Right cardiac atrium (tissue), 5 donors: ENCODE measurements at regions not wholly inside any gene's neighbourhood (a gene's known extent, or its start where the extent isn't known, plus 50 kb on each side); places are given as distances from the start of the nearest gene placed in this dataset.
"Not testable (repeated sequence)": the region's sequence is repeated elsewhere in the genome, so short reads cannot be mapped to it uniquely, and the experiment has no call there.

Experiments
- ATAC-seq, 2 donors: fragments of 200-7000 bp; cut with Tn5 transposase; one replicate each; pipeline versions ENCODE4 v1.8.0 to v1.9.1; 2020; ENCODE audit warnings: moderate library complexity in 2 of 2, mild to moderate bottlenecking in 1 of 2
- DNase-seq, 3 donors: peaks; one replicate each; pipeline ENCODE4 v3.0.0-alpha.2; 2020
- H3K27ac ChIP-seq: one replicate; pipeline ENCODE4 v1.5.1; 2013; ENCODE audit warnings: mild to moderate bottlenecking, low read length, control low read depth, moderate library complexity
- H3K27me3 ChIP-seq: one replicate; pipeline ENCODE4 v1.6.1; 2013; ENCODE audit not compliant: control insufficient read depth, insufficient read depth
- H3K4me1 ChIP-seq: one replicate; pipeline ENCODE4 v1.6.1; 2013; ENCODE audit warnings: low read length; ENCODE audit not compliant: control insufficient read depth, insufficient read depth
- H3K4me3 ChIP-seq: one replicate; pipeline ENCODE4 v1.5.1; 2013; ENCODE audit warnings: low read length, control low read depth
- H3K9me3 ChIP-seq: one replicate; pipeline ENCODE4 v1.6.1; 2013; ENCODE audit warnings: low read length; ENCODE audit not compliant: control insufficient read depth
- WGBS: extraction: QIAGEN DNeasy Blood & Tissue Kit; methylation state at CpG from one replicate; pipeline ENCODE4 v1.1.7; 2013; 5-methylcytosine and 5-hydroxymethylcytosine counted together
- intact Hi-C, 4 donors: fragments of 100-400 bp; cut with DNase I; formaldehyde crosslinking; loops; one replicate each; pipeline versions ENCODE4 v1.11.0 to v1.14.0; 2022 to 2023
- donor health status: healthy with polysubstance abuse.
- donor health status: DM: no; HTN: yes; CAD: no.
- donor health status: DM: no; HTN: no; CAD: no.
- donor health status: DM: no; HTN: yes; CAD: no; lungs with severe emphysema.
- donor health status: DM: yes; HTN: yes; CAD: no.

DNA sequence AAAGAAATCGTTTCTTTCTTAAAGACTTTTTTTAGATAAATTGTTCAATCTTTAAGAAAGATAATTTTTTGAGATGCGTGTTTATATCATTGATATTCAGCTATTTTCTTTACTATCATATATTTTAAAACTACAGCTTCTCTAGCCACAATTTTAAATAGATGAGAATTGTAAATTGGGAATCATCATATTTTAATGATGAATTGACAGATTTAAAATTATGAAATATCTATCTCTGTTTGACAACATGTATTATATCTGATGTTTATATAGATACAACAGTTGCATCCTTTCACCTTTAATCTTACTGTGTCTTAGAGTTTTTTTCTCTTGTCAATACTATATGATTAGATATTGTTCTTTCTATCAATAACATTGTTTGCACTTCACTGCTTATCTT is 762.3 kb upstream of the GJE1 start:
- no peaks in the 10 kb centered on the region for H3K27me3 ChIP-seq
- H3K4me1 ChIP-seq, result no peaks in the 10 kb centered on the region
- no peaks in the 10 kb centered on the region for H3K9me3 ChIP-seq
- DNase-seq (no peak), ATAC-seq (no peak)
- whole genome bisulfite sequencing, result 90% methylated on average over 2 of the region's 2 CpGs
- intact Hi-C loops, result no loop called here
- H3K4me3 ChIP-seq, result no peak overlapping the region
- H3K27ac ChIP-seq, result no peak overlapping the region

DNA sequence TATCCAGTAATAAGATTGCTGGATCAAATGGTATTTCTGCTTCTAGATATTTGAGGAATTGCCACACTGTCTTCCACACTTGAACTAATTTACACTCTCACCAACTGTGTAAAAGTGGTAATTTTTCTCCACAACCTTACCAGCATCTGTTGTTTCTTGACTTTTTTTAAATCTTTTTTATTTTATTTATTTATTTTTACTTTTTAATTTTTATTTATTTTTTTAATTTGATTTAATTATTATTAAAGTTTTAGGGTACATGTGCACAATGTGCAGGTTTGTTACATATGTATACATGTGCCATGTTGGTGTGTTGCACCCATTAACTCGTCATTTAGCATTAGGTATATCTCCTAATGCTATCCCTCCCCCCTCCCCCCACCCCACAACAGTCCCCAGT is 765.9 kb upstream of the GJE1 start:
- H3K4me1 ChIP-seq, H3K27ac ChIP-seq, ATAC-seq, H3K9me3 ChIP-seq, H3K27me3 ChIP-seq, intact Hi-C loops, DNase-seq, H3K4me3 ChIP-seq: not testable (repeated sequence)
- WGBS, result 90% methylated on average over 1 of the region's 1 CpG

DNA sequence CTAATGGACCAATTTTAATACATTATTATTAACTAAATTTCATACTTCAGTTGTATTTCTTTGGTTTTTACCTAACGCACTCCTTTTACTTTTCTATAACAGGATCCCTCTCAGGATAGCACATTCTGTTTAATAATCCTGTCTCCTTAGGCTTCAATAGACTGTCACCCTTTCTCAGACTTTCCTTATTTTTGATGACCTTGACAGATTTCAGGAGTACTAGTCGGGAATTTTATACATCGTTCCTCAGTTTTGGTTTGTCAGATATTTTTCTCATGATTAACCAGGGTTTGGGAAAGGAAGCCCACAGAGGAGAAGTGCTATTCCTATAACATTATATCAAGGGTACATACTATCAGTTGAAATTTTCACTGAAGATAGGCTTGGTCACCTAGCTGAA is 768.0 kb upstream of the GJE1 start:
- Histone ChIP-seq H3K4me1 (no peaks in the 10 kb centered on the region), H3K27me3 (no peaks in the 10 kb centered on the region), H3K9me3 (no peaks in the 10 kb centered on the region), H3K4me3 (no peak overlapping the region), H3K27ac (no peak overlapping the region)
- no peak for ATAC-seq
- 92% methylated on average over 3 of the region's 3 CpGs for WGBS
- intact Hi-C loops, result no loop called here
- DNase-seq, result no peak

DNA sequence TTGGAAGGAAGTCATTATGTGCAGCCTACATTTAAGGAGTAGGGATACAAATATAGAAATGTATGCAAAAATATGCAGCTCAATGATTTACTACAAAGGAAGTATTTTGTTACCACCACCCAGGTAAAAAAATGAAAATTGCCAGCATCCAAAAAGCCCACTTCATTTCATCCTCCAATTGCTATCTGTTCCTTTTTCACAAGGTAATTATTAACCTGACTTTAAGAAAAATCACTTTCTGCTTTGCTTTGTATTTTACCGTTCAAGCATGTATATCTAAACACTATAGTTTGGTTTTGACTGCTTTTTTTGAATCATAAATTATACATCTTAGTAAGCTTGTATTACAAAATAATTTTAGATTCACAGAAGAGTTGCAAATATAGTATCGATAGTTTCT is 768.5 kb upstream of the GJE1 start:
- DNase-seq, result no peak
- H3K4me1 ChIP-seq, result no peaks in the 10 kb centered on the region
- no peaks in the 10 kb centered on the region for H3K9me3 ChIP-seq
- H3K27me3 ChIP-seq, result no peaks in the 10 kb centered on the region
- WGBS, result 95% methylated on average over 2 of the region's 2 CpGs
- no peak overlapping the region for H3K4me3 ChIP-seq
- intact Hi-C loops, result no loop called here
- ATAC-seq, result no peak
- H3K27ac ChIP-seq, result no peak overlapping the region

DNA sequence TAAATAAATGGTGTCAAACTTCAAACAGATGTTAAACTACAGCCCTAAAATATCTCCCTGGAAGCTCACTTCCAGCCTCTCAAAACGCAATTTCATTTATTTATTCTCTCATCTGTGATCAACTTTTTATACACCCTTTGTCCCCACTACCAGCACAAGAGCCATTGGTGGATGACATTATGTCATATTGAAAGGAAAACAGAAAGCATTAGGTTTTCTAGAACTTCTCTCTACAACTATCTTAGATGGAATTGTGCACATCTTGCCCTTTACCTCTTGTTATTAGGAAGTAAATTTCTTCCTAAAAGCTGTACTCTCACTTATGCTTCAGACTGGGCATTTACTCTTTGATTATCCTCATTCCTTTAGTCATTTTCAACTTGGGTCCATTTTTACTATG is 771.2 kb upstream of the GJE1 start:
- H3K4me1 ChIP-seq, result no peaks in the 10 kb centered on the region
- intact Hi-C loops, result no loop called here
- H3K9me3 ChIP-seq, result no peaks in the 10 kb centered on the region
- H3K4me3 ChIP-seq, result no peak overlapping the region
- ATAC-seq (no peak), DNase-seq (no peak)
- WGBS, result 77% methylated on average over 1 of the region's 1 CpG
- H3K27ac ChIP-seq, result no peak overlapping the region
- no peaks in the 10 kb centered on the region for H3K27me3 ChIP-seq

DNA sequence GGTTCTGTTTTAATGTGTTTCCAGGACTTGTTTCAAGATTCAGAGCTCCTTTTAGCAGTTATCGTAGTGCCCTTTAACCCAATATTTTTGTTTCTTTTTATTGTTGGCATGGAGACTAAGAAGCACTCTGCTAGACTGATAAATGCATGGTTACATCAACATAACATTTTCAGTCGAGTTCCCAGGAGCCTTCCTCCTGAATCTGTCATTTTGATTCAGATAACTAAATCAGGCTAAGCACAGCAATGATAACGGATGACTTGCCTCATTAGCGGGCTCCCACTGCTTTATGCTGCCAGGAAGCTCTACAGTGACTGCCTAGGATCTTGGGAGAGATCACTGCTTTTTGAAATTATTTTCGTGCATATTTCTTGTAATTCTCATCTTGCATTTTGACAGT is 772.8 kb upstream of the GJE1 start:
- H3K27me3 ChIP-seq, result no peaks in the 10 kb centered on the region
- DNase-seq (peak; percentile 20 to 62 (median 43)), ATAC-seq (peak; percentile 98 to 99)
- H3K9me3 ChIP-seq, result no peaks in the 10 kb centered on the region
- intact Hi-C loops, result no loop called here
- no peak overlapping the region for H3K27ac ChIP-seq
- H3K4me1 ChIP-seq, result no peaks in the 10 kb centered on the region
- no peak overlapping the region for H3K4me3 ChIP-seq
- 17% methylated on average over 5 of the region's 5 CpGs for WGBS

DNA sequence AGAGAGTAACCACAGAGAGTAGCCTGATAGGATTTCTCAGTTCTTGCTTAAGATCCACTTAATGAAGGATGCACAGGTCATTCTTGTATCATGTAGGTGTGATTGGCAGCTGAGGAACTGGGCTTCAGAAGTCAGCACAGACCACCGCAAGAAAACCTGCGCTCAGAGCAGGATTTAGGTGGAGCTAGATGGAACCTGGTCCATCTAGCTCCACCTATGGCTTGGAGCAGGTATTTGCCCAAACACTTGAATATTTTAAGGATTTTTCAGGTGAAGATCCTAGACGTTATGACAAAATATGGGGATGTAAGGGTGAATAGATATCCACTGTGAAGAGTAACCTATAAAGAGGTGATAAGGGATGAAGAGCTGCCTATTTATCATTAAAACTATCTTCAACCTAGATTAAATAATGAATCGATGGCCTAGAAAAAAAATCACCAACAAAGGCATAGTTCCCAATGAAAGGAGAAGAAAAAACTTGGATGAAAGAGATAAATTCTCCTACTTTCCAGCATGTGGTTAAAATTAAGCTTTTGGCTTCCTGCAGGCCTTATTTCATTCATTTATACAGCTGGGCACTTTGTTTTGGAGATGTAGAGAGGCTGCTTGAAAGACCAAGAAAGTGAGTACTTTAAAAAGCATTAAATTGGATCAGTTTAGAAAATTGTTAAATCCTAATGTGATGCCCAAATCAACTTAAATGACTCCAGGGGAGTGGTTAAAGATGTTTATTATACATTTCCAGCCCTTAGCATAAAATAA is 778.4 kb upstream of the GJE1 start:
- H3K27me3 ChIP-seq, result no peaks in the 10 kb centered on the region
- H3K4me3 ChIP-seq, result no peak overlapping the region
- 86% methylated on average over 4 of the region's 4 CpGs for WGBS
- intact Hi-C loops, result no loop called here
- H3K27ac ChIP-seq, result no peak overlapping the region
- H3K9me3 ChIP-seq, result no peaks in the 10 kb centered on the region
- DNase-seq, result no peak
- ATAC-seq, result no peak
- H3K4me1 ChIP-seq, result no peaks in the 10 kb centered on the region

DNA sequence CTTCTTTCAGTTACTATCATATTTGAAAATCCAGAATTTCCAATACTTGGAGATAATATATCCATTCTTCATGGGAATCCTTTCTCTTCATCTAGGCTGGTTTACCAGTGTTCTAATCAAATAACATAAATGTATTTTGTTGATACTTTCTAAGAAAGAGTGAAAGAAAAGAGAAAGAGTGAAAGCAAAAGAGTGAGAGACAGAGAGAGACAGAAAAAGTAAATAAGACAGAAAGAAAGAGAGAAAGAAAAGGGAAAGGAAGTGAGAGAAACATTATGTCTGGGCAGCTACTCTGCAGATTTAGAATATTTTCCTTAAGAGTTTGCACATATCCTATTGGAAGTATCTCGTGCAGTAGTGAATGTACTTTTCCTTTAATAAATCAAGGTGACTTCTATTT is 781.0 kb upstream of the GJE1 start:
- 85% methylated on average over 1 of the region's 1 CpG for WGBS
- no peak overlapping the region for H3K27ac ChIP-seq
- intact Hi-C loops, result no loop called here
- no peaks in the 10 kb centered on the region for H3K9me3 ChIP-seq
- no peak for ATAC-seq
- H3K4me3 ChIP-seq, result no peak overlapping the region
- H3K4me1 ChIP-seq, result no peaks in the 10 kb centered on the region
- H3K27me3 ChIP-seq, result no peaks in the 10 kb centered on the region
- DNase-seq, result no peak

DNA sequence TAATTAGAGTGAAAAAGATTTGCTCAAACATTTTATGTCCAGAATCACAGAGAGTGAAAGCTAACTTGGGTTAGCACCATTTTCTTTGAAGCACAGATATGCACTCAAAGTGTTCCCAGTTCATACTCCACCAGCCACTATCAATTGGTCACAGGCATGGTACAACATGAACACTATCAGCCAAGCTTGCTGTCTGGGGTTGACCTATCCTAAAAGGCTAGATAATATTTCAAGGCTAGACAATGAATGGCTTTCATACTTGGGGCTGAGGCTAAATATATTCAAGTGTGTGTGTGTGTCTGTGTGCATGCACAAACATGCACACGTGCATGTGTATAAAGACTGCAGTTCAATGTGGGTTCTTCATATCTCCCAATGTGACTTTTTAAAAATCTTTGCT is 783.0 kb upstream of the GJE1 start:
- Histone ChIP-seq H3K9me3 (no peaks in the 10 kb centered on the region), H3K27ac (no peak overlapping the region), H3K4me1 (no peaks in the 10 kb centered on the region), H3K4me3 (no peak overlapping the region), H3K27me3 (no peaks in the 10 kb centered on the region)
- intact Hi-C loops, result no loop called here
- WGBS, result 84% methylated on average over 1 of the region's 1 CpG
- no peak for ATAC-seq
- no peak for DNase-seq

DNA sequence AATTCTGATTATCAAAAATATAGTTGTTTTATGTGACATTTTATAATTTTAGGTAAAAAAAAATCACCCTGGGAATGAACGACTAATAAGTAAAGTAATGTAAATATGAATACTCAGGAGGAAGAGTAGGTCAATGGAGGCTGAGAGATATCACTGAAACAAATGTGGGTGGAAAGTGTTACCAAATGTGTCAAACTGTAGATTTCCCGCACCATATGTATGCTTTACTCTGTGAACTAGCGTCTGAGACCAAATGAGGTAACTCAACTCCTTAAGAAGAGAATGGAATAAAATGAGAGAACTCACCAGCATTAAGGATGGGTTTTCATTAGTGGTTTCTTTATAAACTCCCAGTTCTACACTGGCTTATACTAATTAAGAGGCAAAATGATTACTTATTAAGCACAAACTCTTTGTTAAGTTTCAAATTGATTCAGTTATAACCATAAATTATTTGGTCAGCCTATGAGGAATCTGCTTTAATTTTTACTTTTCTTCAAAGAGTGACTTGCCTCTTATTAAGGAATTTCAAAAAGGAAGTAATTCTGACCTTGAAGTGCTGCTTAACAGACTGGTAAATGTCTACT is 784.7 kb upstream of the GJE1 start:
- ATAC-seq, result no peak
- intact Hi-C loops, result no loop called here

DNA sequence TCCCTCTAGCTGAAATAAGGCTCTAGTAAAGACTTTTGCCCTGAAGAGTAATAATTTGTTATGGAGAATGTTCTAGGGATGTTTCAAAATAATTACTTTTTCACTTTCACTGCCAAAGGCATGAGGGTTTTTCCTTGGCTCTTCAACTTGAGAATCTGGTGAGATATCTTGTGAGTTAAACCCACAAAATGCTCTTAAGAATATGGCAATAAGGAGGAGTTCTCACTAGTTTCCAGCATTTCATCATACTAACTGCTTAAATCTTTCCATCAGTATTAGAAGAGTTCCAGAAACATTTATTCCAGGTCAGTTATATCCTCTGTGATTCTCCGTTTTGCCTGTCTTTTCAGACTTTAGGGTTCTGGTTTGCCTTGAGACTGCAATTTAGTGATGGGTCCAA is 785.6 kb upstream of the GJE1 start:
- no peaks in the 10 kb centered on the region for H3K4me1 ChIP-seq
- no peaks in the 10 kb centered on the region for H3K9me3 ChIP-seq
- intact Hi-C loops, result no loop called here
- no peaks in the 10 kb centered on the region for H3K27me3 ChIP-seq
- DNase-seq (no peak), ATAC-seq (no peak)
- no peak overlapping the region for H3K4me3 ChIP-seq
- 93% methylated on average over 1 of the region's 1 CpG for WGBS
- no peak overlapping the region for H3K27ac ChIP-seq

More for the DNA sequence above, 784.7 kb upstream of the GJE1 start:
- DNase-seq, result no peak
- Histone ChIP-seq H3K27ac (no peak overlapping the region), H3K4me1 (no peaks in the 10 kb centered on the region), H3K27me3 (no peaks in the 10 kb centered on the region), H3K4me3 (no peak overlapping the region), H3K9me3 (no peaks in the 10 kb centered on the region)
- 89% methylated on average over 3 of the region's 3 CpGs for WGBS

DNA sequence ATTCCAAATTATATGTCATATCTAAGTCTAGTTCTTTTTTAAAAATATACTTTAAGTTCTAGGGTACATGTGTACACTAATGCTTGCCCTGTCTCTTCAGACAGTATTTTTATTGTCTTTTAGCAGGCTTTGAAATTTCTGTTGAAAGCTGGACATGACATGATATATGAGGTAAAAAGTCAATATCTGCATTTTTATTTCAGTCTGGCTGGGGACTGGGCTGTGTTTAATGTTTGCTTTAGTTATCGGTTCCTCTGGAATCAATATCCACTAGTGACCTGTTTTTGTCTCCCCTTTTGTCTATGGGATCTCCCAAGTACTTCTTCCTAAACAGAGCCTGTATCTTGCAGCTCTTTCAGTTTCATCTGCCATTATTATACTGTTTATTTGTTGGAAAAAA is 786.2 kb upstream of the GJE1 start:
- WGBS, result 79% methylated on average over 1 of the region's 1 CpG
- H3K27ac ChIP-seq, result no peak overlapping the region
- H3K27me3 ChIP-seq, result no peaks in the 10 kb centered on the region
- H3K4me1 ChIP-seq, result no peaks in the 10 kb centered on the region
- no peaks in the 10 kb centered on the region for H3K9me3 ChIP-seq
- ATAC-seq (no peak), DNase-seq (no peak)
- no peak overlapping the region for H3K4me3 ChIP-seq
- intact Hi-C loops, result no loop called here
